Activated CD4-positive, alpha-beta T cell treated with anti-CD3 and anti-CD28 coated beads, Interleukin-2, Interleukin-4, amounts not matched to agents 100 ng/mL and 50 ng/mL, durations not matched to agents 16 hours and 8 hours (primary cell): ENCODE measurements at regions not wholly inside any gene's neighbourhood (a gene's known extent, or its start where the extent isn't known, plus 50 kb on each side); places are given as distances from the start of the nearest gene placed in this dataset.
"Not testable (repeated sequence)": the region's sequence is repeated elsewhere in the genome, so short reads cannot be mapped to it uniquely, and the experiment has no call there.

Source experiments
- DNase-seq: peaks from one replicate; pipeline ENCODE4 v3.0.0-alpha.2; 2020; ENCODE audit warnings: low spot score

DNA sequence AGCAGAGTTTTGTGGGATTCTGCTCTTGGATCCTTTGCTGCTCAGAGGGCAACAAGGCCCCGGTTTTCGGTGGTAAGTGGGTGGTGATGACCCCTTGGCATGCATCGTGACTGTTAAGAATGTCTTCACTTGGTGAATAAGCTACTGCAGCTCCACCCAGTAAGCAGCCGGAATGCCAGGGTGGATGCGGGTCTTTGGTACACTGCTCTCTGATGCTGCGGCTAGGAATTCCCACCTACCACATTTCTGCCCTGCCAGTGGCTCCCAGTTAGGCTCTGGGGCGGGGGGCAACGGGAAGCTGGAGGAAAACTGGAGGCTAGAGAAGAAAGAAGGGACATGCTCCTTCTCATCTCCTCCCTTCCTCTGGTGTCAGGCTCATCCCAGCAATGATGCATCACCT is 180.4 kb upstream of the GALNT2 start:
- no peak for DNase-seq

DNA sequence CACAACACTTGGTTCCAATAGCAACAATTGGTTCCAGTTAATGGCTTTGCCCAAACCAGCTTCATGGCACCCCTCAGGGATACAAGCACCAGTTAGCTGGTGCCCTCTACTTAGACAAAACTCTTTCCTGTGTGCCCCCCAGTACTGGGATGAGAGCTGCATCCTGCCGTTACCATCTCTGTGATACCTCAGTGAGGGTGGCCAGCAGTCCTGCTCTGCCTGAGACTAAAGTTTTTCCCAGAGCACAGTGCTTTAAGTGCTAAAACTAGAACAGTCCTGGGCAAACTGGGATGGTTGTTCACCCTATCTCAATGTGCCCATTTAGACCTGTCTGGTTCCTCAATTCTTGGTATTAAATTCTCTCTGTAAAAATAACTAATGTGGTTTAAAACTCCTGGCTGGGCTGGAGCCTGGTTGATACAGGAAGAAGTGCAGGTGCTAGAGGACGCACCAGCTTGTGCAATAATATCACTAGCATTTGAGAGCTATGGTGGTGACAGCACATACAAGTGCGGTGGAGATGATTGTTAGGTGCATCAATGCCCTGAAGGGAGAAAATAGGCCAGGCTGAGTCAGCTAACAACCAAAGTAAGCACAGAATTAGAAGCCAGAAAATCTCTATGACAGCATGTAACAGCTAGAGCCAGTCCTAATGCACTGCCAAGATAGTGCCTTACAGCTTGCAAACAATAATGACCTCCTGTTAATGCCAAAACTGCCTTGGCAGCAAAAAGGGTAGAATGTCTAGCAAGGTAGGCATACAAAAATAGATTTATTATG is 179.8 kb upstream of the GALNT2 start:
- no peak for DNase-seq

DNA sequence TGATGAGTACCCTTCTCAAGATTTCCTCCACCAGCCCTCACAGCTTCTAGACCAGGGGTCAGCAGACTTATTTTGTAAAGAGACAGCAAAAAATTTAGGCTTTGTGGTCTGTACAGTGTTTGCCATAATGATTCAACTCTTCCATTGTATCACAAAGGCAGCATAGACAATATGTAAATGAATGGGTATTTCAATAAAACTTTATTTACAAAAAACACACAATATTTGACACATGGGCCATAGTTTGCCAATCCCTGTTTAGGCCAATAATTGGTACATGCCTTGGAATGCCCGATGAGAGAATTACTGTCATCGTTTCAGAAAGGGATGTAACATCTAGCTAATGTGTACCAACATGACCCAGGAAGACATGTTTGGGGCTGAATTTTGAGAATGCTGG is 178.9 kb upstream of the GALNT2 start:
- no peak for DNase-seq

DNA sequence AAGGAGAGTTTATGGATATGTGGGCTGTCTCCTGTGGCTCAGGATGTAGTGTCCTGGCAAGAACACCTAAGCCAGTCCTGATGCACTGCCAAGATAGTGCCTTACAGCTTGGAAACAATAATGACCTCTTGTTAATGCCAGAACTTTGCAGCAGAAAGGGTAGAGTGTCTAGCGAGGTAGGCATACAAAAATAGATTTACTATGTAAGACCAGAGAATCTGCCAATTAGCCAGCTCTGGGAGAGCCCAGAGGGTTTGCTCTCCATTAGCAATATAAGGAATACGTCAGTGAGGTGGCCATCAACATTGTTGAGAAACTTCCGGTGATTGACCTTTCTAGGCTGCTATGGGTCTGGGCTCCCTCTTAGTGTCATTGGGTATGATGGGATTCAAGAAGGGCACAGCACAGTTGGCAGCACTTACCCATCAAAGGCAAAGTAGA is 178.5 kb upstream of the GALNT2 start:
- DNase-seq, result no peak

DNA sequence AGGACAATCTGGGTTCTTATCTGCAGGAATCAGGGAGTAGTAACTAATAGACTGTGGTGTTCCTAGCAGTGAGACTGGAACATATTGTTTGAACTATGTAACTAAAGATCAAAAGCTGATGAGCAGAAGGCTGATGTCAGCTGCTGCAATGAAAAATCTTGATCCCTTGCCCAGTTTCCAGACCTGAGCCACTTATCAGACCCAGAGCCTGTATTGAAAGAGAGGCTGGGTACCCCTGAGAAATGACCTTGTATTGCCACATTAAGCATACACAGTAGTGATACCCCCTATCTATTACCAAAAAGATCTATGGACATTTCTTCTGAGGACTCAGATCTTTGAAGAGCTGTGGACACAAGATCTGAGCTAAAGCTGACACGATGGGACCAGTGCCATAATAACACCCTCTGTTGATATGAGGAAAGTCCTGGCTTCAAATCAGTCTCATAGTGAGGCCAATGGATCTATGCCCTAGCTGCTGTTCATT is 178.0 kb upstream of the GALNT2 start:
- DNase-seq, result no peak

DNA sequence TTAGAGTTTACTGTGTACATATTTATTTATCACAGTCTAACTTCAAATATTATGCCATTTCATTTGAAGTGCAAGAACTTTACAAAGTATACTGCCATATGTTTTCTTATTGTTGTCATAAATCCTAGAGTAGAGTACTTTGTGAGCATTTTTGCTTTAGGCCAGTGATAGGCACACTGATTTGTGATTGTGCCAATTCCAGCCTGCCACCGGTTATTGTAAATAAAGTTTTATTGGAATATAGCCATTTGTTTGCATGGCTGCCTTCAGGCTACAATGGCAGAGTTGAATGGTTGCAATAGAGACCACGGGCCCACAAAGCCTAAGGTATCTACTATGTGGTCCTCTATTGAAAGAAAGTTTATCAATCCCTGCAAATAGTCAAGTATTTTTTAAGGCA is 175.8 kb upstream of the GALNT2 start:
- no peak for DNase-seq

DNA sequence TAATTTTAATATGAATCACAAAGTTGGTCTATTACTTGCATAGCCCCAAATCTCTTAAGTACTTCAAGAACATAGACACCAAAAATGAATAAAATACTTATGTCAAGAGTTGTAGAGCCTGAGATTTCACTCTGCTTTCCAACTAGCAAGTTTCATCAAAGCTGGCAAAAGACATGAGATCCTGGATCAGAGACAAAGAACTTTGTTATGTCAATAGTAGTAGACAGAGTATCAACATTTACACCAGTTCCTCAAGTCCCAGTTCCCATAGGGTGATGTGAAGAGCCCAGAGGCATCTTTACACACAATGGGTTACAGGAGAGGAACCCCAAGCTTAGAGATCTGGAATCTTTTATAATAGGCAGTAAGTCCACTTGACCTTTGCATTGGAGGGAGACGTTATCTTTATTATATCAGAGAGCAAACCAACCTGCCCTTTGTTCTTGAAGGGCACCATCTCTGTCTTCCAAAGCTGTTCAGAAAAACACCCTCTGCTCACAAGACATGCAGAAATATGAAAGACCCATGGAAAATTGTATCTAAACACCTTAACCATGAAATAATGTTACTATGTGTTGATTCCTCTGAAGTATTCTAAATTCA is 174.4 kb upstream of the GALNT2 start:
- no peak for DNase-seq

DNA sequence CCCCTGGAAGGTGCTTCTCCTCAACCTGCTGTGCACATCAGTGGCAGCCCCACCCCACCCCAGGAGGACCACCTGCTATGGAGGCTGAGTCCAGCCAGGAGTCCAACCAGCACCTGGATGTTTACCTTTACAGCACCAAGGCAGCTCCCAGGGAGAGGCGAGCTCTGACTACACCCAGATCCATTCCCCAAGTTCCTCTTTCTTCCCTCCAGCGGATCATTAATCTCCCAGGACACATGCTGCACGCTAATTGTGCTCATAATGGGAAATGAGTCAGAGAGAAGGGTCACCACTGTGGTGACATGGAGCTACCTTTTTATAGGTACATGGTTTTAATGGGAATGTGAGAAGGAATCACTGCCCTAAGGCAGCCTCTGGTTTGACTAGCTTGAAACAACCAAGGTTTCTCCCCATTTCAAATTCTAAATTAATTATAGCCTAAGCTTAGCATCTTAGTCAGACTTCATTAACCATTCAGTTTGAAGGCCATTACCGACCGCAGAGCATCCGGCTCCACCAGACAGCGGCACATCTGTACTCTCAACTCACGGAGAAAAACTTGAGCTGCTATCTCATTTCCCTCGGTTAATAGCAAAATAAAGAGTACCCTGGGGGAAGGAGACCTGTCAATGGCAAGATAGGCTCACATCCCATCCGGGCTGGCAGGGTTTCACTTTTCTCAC is 173.1 kb upstream of the GALNT2 start:
- no peak for DNase-seq

DNA sequence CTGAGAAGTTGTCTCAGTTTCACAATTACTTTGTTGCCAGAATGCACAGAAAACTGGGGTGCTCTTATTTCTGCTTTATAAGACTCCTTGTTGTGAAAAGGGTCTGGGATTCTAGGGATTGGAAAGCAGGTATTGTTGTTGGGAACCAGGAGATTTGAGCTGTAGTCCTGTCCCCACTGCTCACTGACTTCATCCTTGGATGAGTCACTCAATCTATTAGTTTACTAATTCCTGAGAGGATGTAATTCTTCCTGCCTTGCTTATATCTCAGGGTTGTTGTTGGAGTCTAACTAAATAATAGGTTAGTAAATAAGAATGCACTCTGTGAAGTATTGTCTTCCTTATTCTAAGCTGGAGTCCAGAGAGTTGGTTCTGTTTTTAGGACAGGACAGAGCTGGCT is 172.5 kb upstream of the GALNT2 start:
- DNase-seq, result no peak

DNA sequence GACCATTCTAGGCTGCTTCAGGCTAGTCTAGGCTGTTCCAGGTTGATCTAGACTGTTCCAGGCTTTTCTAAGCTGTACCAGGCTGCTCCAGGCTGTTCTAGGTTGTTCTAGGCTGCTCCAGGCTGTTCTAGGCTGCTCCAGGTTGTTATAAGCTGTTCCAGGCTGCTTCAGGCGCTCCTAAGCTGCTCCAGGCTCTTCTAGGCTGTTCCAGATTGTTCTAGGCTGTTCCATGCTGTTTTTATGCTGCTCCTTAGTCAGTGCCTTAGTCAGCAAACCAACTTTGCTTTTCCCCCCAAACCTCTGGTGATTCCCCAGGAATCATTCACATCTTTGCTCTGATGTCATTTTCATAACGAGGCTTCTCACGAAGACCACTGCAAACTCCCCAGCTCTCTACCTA is 171.4 kb upstream of the GALNT2 start:
- DNase-seq, result no peak

DNA sequence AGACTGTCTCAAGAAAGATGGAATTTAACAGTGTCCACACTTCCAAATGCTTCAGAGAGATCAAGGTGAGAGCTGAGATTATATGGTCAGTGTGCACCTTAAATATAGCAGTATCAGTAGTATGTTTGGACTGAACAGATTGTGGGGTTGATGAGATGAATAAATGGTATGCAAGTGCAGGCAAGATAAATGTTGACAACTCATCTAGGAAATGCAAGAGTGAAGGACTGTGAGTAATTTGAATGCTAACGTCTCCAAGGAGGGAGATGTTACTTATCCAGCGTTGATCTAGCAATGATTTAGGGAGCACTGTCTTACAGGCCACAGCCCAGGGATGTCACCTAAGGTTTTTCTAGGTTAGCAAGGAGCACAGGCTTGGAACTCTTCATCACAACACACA is 170.7 kb upstream of the GALNT2 start:
- DNase-seq, result no peak

DNA sequence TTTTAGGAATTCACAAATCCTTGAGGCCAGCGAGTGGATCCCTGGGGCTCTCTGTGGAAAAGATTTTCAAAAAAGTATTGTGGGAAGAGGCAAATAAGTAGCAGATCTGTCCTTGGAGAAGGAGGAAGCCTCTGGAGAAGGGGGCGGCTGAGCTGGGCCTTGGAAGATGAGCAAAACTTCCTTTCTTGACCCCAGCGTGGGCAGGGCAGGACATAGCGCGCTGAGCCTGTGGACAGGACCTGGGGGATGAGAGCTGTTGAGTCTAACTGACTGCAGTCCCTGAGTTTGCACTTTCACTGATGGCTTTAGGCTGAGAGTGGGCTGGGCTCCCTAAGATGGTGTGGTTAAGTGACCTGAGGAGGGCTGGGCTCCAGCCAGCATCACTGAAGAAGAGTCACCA is 170.2 kb upstream of the GALNT2 start:
- no peak for DNase-seq

DNA sequence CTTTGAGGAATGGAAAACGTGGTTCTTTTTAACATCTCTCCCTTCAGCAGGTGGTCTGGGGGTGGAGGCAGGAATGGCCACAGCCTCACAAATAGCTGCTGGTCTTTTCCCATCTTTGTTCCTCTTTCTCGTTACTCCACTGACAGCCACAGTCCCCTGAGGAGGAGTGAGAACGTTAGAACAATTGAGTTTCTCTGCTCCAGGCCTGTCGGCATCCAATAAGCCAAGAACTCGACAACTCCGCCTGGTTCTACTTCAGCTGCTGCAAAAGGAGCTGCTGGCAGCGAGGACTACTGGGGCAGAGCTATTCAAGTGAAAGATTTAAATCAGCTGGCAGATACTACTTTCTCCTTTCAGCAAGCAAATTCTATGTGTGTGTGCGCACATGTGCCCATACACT is 169.5 kb upstream of the GALNT2 start:
- no peak for DNase-seq

DNA sequence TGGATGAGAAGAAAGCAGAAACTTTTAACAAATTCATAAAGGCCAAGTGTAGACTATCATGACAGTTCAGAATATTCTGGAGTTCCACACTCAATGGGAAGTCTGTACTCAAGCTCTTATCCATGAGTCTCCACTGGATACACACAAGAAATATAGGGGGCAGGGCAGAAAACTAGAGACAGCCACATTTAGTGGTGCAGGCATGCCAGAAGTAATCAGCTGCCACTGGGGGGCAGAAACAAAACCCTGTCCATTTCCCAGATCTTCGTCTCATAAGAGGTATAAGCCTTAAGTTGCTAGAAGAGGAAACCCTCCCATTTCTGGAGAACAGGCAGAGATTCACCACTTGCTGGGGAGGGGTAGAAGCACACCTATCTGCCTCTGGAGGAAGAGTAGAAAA is 166.8 kb upstream of the GALNT2 start:
- DNase-seq, result no peak

DNA sequence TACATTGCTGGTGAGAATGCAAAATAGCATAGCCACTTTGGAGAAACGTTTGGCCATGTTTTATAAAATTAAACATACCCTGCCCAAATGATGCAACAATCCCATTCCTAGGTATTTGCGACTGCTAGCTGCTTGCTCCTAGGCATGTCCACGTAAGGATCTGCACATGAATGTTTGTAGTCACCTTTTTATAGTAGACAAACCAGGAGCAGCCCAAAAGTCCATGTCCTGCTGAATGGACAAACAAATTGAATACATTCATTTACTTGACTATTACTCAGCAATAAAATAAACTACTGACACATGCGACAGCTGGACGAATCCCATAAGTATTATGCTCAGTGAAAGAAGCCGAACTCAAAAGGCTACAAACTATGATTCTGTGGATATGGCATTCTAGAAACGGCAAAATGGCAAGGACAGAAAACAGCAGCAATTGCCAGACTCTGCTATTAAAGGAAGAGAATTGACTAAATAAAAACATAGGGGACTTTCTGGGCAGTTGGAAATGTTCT is 161.9 kb upstream of the GALNT2 start:
- no peak for DNase-seq

DNA sequence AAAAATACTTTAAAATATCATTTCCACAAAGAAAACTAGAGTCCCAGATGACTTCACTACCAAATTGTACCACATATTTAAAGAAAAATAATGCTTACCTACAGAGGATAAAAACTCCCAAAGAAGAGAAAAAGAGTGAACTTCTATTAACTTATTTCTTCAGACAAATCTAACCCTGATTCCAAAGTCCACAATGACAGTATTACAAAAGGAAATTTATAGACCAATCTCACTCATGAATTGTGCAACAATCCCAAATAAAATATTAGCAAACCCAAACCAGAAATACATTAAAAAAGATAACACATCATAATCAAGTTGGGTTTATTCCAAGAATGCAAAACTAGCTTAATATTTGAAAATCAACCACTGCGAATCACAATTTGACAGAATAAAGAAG is 161.4 kb upstream of the GALNT2 start:
- no peak for DNase-seq

DNA sequence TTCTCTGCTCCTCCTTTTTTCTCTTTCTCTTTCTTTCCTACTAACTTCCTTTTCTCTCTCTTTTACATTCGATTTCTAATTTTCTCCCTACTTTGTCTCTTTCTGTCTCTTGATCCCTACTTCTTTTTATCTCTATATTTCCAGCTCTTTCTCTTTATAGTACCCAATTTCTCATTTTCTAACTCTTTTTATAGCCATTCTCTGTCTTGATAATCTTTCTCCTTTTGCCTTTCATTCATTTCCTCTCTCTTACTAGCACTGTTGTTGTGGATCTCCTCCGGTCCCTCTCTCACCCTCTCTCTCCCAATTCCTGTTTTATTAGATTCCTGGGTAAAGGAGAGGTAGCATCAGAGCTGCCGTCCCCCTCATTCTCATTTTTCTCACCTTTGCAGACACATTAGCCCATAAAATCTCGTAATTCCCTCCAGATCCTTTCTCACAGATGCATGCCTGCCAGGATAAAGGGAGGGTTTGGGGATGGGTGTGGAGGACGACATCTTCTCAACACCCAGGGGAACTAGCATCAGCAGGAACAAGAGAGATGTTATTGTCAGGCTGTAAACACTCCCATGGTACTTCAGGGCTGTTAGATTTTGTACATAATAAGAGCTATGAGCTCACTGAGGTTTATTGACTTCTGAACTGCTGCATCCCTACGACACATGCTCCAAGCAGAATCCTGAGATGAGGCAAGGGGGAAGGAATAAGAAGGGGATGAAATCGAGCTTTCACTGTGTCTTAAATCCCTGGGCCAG is 159.0 kb upstream of the GALNT2 start:
- DNase-seq, result no peak

DNA sequence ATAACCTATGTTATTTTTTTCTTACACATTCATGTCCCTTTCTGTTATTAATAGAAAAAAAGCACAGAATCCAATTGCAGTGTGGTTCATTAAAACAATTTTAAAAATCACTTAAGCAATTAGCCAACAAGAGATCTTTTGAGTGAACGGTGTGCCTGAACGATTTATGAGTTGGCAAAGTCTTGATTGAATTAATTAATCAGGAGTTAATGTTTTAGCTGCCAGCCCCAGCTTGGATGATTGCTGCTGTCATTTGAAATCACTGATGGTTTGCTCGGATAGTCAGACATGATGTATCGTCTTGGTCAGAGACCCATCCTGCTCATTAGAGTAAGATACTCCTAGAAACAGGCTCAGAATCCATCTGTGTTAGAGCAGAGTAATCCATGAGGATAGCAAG is 158.3 kb upstream of the GALNT2 start:
- DNase-seq, result no peak

DNA sequence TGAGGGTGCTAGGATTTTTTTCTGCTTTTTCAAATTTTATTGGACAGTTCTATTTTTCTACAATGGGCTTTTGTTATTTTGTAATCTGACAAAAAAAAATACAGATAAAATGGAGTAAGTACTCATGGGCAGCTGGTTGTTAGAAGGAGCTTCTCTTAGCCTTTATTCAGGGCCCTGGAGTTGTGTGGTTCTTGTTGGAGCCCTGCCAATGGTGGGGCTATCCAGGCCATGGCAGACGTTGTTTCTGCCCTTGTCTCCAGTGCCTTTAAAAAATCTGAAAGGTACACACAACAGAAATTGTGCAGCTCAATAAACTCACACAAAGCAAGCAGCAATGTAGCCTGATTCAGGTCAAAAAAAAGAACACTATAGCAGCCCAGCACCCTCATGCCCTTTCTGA is 153.5 kb upstream of the GALNT2 start:
- no peak for DNase-seq

DNA sequence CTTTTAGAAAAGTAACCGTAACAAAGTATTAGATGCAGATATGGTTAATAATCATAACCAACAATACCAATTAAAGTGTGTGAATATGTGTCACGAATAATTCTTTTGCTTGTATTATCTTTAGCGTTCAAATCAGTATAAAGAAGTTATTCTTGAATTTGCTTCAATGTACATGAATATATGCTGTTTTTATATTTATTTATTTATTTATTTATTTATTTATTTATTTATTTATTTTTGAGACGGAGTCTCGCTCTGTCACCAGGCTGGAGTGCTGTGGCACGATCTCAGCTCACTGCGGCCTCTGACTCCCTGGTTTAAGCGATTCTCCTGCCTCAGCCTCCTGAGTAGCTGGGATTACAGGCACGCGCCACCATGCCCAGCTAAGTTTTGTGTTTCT is 147.6 kb upstream of the GALNT2 start:
- not testable (repeated sequence) for DNase-seq

DNA sequence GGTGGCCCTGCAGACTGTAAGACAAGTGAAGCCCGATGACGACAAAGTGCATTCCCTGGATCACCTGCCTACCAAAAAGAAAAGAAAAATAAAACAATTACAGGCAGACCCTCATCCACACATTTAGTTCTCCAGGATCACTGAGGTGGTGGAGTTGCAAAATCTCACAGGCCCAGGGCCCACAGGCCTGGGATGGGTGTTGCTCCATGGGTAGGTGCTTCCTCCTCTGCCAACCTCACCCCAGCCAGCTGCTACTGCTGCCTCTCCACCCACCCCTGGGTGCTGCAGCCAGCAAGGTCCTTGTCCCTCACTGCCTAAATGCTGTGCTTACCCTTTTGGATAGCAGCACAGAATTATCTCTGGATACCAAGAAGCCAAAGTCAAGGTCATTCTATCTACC is 146.4 kb upstream of the GALNT2 start:
- DNase-seq, result no peak

DNA sequence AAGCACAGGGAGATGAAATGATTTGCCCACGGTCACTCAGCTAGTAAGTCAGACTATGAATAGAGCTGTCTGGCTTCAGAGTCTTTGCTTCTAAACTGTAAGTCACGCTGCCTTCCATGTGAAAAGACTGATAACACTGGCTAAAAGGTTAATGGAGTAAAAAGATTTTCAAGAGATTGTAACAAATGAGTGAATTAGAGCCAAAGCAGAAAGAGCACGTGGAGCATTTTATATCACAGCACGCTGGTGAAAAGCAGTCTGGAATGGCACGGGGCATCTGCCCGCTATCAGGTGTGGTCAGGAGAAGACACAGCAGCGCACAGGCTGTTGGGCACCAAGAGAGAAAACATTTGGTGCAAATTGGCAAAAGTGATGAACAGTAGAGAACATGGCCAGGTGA is 144.8 kb upstream of the GALNT2 start:
- DNase-seq, result no peak
